GM12878 (cell line): ENCODE measurements at regions not wholly inside any gene's neighbourhood (a gene's known extent, or its start where the extent isn't known, plus 50 kb on each side); places are given as distances from the start of the nearest gene placed in this dataset.

Experiments
- ATAC-seq: fragments of 200-7000 bp; cut with Tn5 transposase; 3 replicates; pipeline ENCODE4 v1.9.1; 2020; ENCODE audit warnings: mild to moderate bottlenecking, moderate library complexity
- BruUV-seq: library from RNA; stranded (reverse); fragments of 400-500 nt; replicated peaks from 2 replicates; lab custom pipeline; 2021; lab: Mats Ljungman, UMichigan
- CTCF ChIA-PET: fragments of 300-600 bp; sonication (Branson Sonifier 250); formaldehyde crosslinking; extraction: SDS; loops from one replicate; lab custom pipeline; 2021; ENCODE audit warnings: inconsistent platforms; lab: Yijun Ruan, JAX
- POLR2A ChIA-PET: fragments of 350-600 bp; formaldehyde crosslinking; extraction: SDS; loops from one replicate; lab custom pipeline; 2021; ENCODE audit warnings: inconsistent platforms; lab: Charles Lee
- RAD21 ChIA-PET: fragments of 300-600 bp; sonication (Branson Sonifier 250); formaldehyde crosslinking; loops from one replicate; lab custom pipeline; 2023; ENCODE audit warnings: antibody characterized with exemption; ENCODE audit not compliant: unreplicated experiment; lab: Charles Lee
- SMC1A ChIA-PET: fragments of 300-600 bp; sonication (Branson Sonifier 250); formaldehyde crosslinking; loops from one replicate; lab custom pipeline; 2023; ENCODE audit not compliant: unreplicated experiment, uncharacterized antibody; lab: Charles Lee
- DNase-seq: peaks from one replicate; pipeline ENCODE4 v3.0.0-alpha.2; 2011; ENCODE audit warnings: low read depth, low spot score
- FAIRE-seq: peaks from 3 replicates; lab custom pipeline; 2011; peaks lifted over from hg19 to GRCh38; lab: Jason Lieb, UNC
- H2AFZ ChIP-seq: 2 replicates; pipeline ENCODE4 v1.6.0; 2011; ENCODE audit warnings: low read depth, low read length, control low read depth; ENCODE audit not compliant: control insufficient read depth
- H3K27ac ChIP-seq: 2 replicates; pipeline ENCODE4 v1.5.1; 2011; ENCODE audit warnings: control low read depth; ENCODE audit not compliant: control insufficient read depth, insufficient read depth
- H3K27me3 ChIP-seq, 2 experiments: replicated peaks in 1 of 2; 2 replicates each; pipeline versions ENCODE4 v1.6.0 to v1.6.1; 2011; ENCODE audit warnings: low read length in 1 of 2; ENCODE audit not compliant: control insufficient read depth in 2 of 2, insufficient read depth in 2 of 2
- H3K36me3 ChIP-seq, 2 experiments: 2 replicates each; pipeline ENCODE4 v1.5.1; 2011; ENCODE audit warnings: low read length in 1 of 2; ENCODE audit not compliant: control insufficient read depth in 2 of 2, insufficient read depth in 2 of 2
- H3K4me1 ChIP-seq: 2 replicates; pipeline ENCODE4 v1.6.1; 2011; ENCODE audit warnings: mild to moderate bottlenecking, low read length, moderate library complexity, mixed read lengths; ENCODE audit not compliant: control insufficient read depth, insufficient read depth
- H3K4me2 ChIP-seq: 2 replicates; pipeline ENCODE4 v1.6.0; 2011; ENCODE audit warnings: control low read depth; ENCODE audit not compliant: control insufficient read depth, insufficient read depth
- H3K4me3 ChIP-seq: fragments of 200-600 bp; sonication (generic); 2 replicates; pipeline ENCODE4 v1.5.1; 2016
- H3K79me2 ChIP-seq: 2 replicates; pipeline ENCODE4 v1.6.0; 2011; ENCODE audit warnings: low read length; ENCODE audit not compliant: control insufficient read depth, insufficient read depth
- H3K9ac ChIP-seq: 2 replicates; pipeline ENCODE4 v1.8.0; 2011; ENCODE audit warnings: low read length, control low read depth, mixed read lengths; ENCODE audit not compliant: control insufficient read depth, insufficient read depth
- H3K9me3 ChIP-seq: replicated peaks from 3 replicates; pipeline ENCODE4 v1.5.1; 2011; ENCODE audit warnings: mild to moderate bottlenecking, low read length; ENCODE audit not compliant: control insufficient read depth, insufficient read depth
- H4K20me1 ChIP-seq: 2 replicates; pipeline ENCODE4 v1.6.0; 2011; ENCODE audit not compliant: control insufficient read depth, insufficient read depth
- EZH2 ChIP-seq: IDR thresholded peaks from 2 replicates; pipeline ENCODE4 v1.6.1; 2012; ENCODE audit warnings: low read depth, mild to moderate bottlenecking, control low read depth, inconsistent platforms, low read length, borderline replicate concordance; ENCODE audit not compliant: control insufficient read depth
- FOS ChIP-seq: IDR thresholded peaks from 3 replicates; pipeline ENCODE4 v1.6.1; 2011; ENCODE audit warnings: borderline replicate concordance; ENCODE audit not compliant: insufficient read length; ENCODE audit errors: extremely low read depth
- MYC ChIP-seq: IDR thresholded peaks from 2 replicates; pipeline ENCODE4 v1.6.1; 2011; ENCODE audit warnings: mild to moderate bottlenecking, low read length, moderate library complexity, inconsistent platforms; ENCODE audit not compliant: insufficient read depth, insufficient replicate concordance, insufficient read length, severe bottlenecking
- NFXL1 ChIP-seq: fragments of 450-650 bp; IDR thresholded peaks from 2 replicates; pipeline ENCODE4 v1.6.1; 2017; ENCODE audit warnings: antibody characterized with exemption, mild to moderate bottlenecking, borderline replicate concordance
- PAX8 ChIP-seq: fragments of 450-650 bp; IDR thresholded peaks from 2 replicates; pipeline ENCODE4 v1.6.1; 2017; ENCODE audit warnings: mild to moderate bottlenecking, moderate library complexity
- PML ChIP-seq: IDR thresholded peaks from 2 replicates; pipeline ENCODE4 v1.6.1; 2012; ENCODE audit warnings: low read length, inconsistent platforms
- REST ChIP-seq: IDR thresholded peaks from 2 replicates; pipeline ENCODE4 v1.6.1; 2012; ENCODE audit warnings: mild to moderate bottlenecking, low read depth, low read length
- WGBS: methylation state at CpG from one replicate; pipeline ENCODE4 v1.1.6; 2016; ENCODE audit warnings: low lambda C conversion rate; ENCODE audit not compliant: insufficient replicate concordance, insufficient coverage; ENCODE audit errors: missing lambda C conversion rate; 5-methylcytosine and 5-hydroxymethylcytosine counted together
- in situ Hi-C: fragments of 300-500 bp; cut with MboI; formaldehyde crosslinking; loops from 9 replicates; pipeline ENCODE4 v1.14.3; 2018; ENCODE audit warnings: mixed read lengths
- intact Hi-C: fragments of 100-400 bp; cut with micrococcal nuclease; formaldehyde crosslinking; loops from one replicate; pipeline ENCODE4 v1.14.2; 2022; ENCODE audit not compliant: unreplicated experiment
- TF ChIP-seq, protein P1 (sequence below): fragments of 450-650 bp; conservative IDR thresholded peaks from 2 replicates; pipeline ENCODE4 v1.6.1; 2017; ENCODE audit warnings: mild to moderate bottlenecking, moderate library complexity

- 2% methylated on average over 2 of the region's 2 CpGs for WGBS
- FAIRE-seq (no peak), DNase-seq (no peak), ATAC-seq (no peak)
- intact Hi-C loops, result no loop called here
- Histone ChIP-seq H4K20me1 (no peaks in the 10 kb centered on the region), H3K27ac (no peak overlapping the region), H2AFZ (no peak overlapping the region), H3K4me1 (no peaks in the 10 kb centered on the region), H3K79me2 (no peaks in the 10 kb centered on the region), H3K9ac (no peak overlapping the region), H3K27me3 (peaks cover 0 to 3% of the 10 kb centered on the region in 2 experiments; a peak in 2 of 4 replicates), H3K36me3 (no peaks in the 10 kb centered on the region), H3K9me3 (no peaks in the 10 kb centered on the region), H3K4me3 (no peak overlapping the region), H3K4me2 (no peak overlapping the region)
- RAD21 ChIA-PET, result no interaction called here
- BruUV-seq, result no TSS peak
- SMC1A ChIA-PET, result no interaction called here
- in situ Hi-C loops, result no loop called here
- POLR2A ChIA-PET, result no interaction called here
- CTCF ChIA-PET, result no interaction called here
- TF ChIP-seq REST (peak; percentile 13; the same call in 1 of the 2 replicates), PML (no peak)
Measured at GRCh38 chr5:175319199-175319598, 124.8 kb downstream of the DRD1 start.

- Histone ChIP-seq H3K36me3 (no peaks in the 10 kb centered on the region), H3K9ac (no peak overlapping the region), H2AFZ (no peak overlapping the region), H3K27ac (no peak overlapping the region), H3K4me3 (no peak overlapping the region), H3K4me1 (no peaks in the 10 kb centered on the region), H3K4me2 (no peak overlapping the region), H3K79me2 (no peaks in the 10 kb centered on the region), H3K9me3 (no peaks in the 10 kb centered on the region), H3K27me3 (peaks cover 0 to 3% of the 10 kb centered on the region in 2 experiments; a peak in 2 of 4 replicates), H4K20me1 (no peaks in the 10 kb centered on the region)
- in situ Hi-C loops, result no loop called here
- CTCF ChIA-PET, result no interaction called here
- intact Hi-C loops, result no loop called here
- FAIRE-seq (no peak), ATAC-seq (no peak), DNase-seq (no peak)
- RAD21 ChIA-PET, result no interaction called here
- no TSS peak for BruUV-seq
- no peak for TF ChIP-seq EZH2
- TF ChIP-seq NFXL1, result no peak
- no peak for TF ChIP-seq FOS
- no peak for TF ChIP-seq PAX8
- TF ChIP-seq, protein P1, sequence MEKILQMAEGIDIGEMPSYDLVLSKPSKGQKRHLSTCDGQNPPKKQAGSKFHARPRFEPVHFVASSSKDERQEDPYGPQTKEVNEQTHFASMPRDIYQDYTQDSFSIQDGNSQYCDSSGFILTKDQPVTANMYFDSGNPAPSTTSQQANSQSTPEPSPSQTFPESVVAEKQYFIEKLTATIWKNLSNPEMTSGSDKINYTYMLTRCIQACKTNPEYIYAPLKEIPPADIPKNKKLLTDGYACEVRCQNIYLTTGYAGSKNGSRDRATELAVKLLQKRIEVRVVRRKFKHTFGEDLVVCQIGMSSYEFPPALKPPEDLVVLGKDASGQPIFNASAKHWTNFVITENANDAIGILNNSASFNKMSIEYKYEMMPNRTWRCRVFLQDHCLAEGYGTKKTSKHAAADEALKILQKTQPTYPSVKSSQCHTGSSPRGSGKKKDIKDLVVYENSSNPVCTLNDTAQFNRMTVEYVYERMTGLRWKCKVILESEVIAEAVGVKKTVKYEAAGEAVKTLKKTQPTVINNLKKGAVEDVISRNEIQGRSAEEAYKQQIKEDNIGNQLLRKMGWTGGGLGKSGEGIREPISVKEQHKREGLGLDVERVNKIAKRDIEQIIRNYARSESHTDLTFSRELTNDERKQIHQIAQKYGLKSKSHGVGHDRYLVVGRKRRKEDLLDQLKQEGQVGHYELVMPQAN, result no peak
- TF ChIP-seq MYC, result no peak
- POLR2A ChIA-PET, result no interaction called here
- SMC1A ChIA-PET, result no interaction called here
Measured at GRCh38 chr5:175317872-175318271, 126.1 kb downstream of the DRD1 start.
